ENCODE measurements at regions not wholly inside any gene's neighbourhood (a gene's known extent, or its start where the extent isn't known, plus 50 kb on each side); places are given as distances from the start of the nearest gene placed in this dataset.
"Not testable (repeated sequence)": the region's sequence is repeated elsewhere in the genome, so short reads cannot be mapped to it uniquely, and the experiment has no call there.

GRCh38 chr14:27750114-27750513, 1016.5 kb upstream of the FOXG1 start:
- no peak for DNase-seq (ENCODE audit: low spot score)

- DNase-seq (ENCODE audit: low spot score) = not testable (repeated sequence)
Measured at GRCh38 chr14:27757642-27758041, 1008.9 kb upstream of the FOXG1 start.

- DNase-seq (ENCODE audit: low spot score) = not testable (repeated sequence)
Measured at GRCh38 chr14:27760367-27760766, 1006.2 kb upstream of the FOXG1 start.

GRCh38 chr14:27799066-27800028, 967.2 kb upstream of the FOXG1 start:
- DNase-seq (ENCODE audit: low spot score) = not testable (repeated sequence)

GRCh38 chr14:27817746-27818430, 948.7 kb upstream of the FOXG1 start:
- DNase-seq (ENCODE audit: low spot score) = not testable (repeated sequence)

GRCh38 chr14:27826149-27826548, 940.4 kb upstream of the FOXG1 start:
- not testable (repeated sequence) for DNase-seq (ENCODE audit: low spot score)

GRCh38 chr14:27831978-27832377, 934.6 kb upstream of the FOXG1 start:
- DNase-seq (ENCODE audit: low spot score) = not testable (repeated sequence)

- DNase-seq (ENCODE audit: low spot score) = not testable (repeated sequence)
Measured at GRCh38 chr14:27833001-27833400, 933.6 kb upstream of the FOXG1 start.

GRCh38 chr14:27836386-27836785, 930.2 kb upstream of the FOXG1 start:
- no peak for DNase-seq (ENCODE audit: low spot score)

GRCh38 chr14:27845241-27845850, 921.2 kb upstream of the FOXG1 start:
- DNase-seq (ENCODE audit: low spot score) = no peak

GRCh38 chr14:27845902-27846301, 920.7 kb upstream of the FOXG1 start:
- no peak for DNase-seq (ENCODE audit: low spot score)

GRCh38 chr14:27847480-27847879, 919.1 kb upstream of the FOXG1 start:
- DNase-seq (ENCODE audit: low spot score) = not testable (repeated sequence)

- not testable (repeated sequence) for DNase-seq (ENCODE audit: low spot score)
Measured at GRCh38 chr14:27849193-27849592, 917.4 kb upstream of the FOXG1 start.

- DNase-seq (ENCODE audit: low spot score) = no peak
Measured at GRCh38 chr14:27862684-27863083, 903.9 kb upstream of the FOXG1 start.

GRCh38 chr14:27863166-27863565, 903.4 kb upstream of the FOXG1 start:
- no peak for DNase-seq (ENCODE audit: low spot score)

GRCh38 chr14:27881063-27881462, 885.5 kb upstream of the FOXG1 start:
- no peak for DNase-seq (ENCODE audit: low spot score)

GRCh38 chr14:27881646-27882045, 884.9 kb upstream of the FOXG1 start:
- DNase-seq (ENCODE audit: low spot score) = no peak

GRCh38 chr14:27886256-27886655, 880.3 kb upstream of the FOXG1 start:
- no peak for DNase-seq (ENCODE audit: low spot score)

GRCh38 chr14:27890259-27890658, 876.3 kb upstream of the FOXG1 start:
- DNase-seq (ENCODE audit: low spot score) = no peak

- DNase-seq (ENCODE audit: low spot score) = not testable (repeated sequence)
Measured at GRCh38 chr14:27908484-27908883, 858.1 kb upstream of the FOXG1 start.

- no peak for DNase-seq (ENCODE audit: low spot score)
Measured at GRCh38 chr14:27916326-27916725, 850.3 kb upstream of the FOXG1 start.

GRCh38 chr14:27917896-27918295, 848.7 kb upstream of the FOXG1 start:
- no peak for DNase-seq (ENCODE audit: low spot score)
